GM19240 (cell line): ENCODE measurements at regions not wholly inside any gene's neighbourhood (a gene's known extent, or its start where the extent isn't known, plus 50 kb on each side); places are given as distances from the start of the nearest gene placed in this dataset.
A peak's percentile ranks its signal among the peaks of the same experiment; 100 is the strongest.

Experiments
- DNase-seq: peaks from one replicate; pipeline ENCODE4 v3.0.0; 2011; ENCODE audit warnings: low spot score; ENCODE audit not compliant: insufficient read length

- DNase-seq: no peak
Observed at GRCh38 chr6:121998631-121999030, 400.8 kb upstream of the HSF2 start.

DNA sequence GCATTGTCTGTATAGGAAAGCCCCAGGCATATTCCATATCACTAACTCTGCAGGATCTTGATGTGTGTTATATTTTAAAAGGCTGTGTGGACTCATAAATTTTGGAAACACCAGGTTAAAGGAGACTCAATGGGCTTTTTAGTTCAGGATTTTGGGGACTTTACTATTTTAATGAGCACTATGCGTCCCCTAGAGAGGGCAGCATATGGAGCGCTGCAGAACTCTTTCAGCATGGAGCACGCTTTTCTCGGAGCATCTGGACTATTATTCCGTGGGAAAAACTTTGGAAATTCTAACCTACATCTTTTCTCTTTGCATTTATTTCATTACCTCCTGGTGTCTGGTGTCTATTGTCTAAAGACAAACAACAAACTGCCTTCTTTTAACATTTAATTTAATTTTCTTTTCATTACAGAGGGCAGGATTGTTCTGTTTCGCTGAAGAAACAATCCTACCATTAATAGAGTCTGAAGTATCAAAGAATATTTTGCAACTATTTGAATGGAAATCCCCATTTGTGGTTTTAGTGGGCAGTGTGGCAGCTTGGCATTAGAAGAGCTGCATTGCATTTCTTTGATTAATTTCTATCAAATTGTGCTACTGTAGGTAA, 399.9 kb upstream of the HSF2 start:
- DNase-seq: no peak

- no peak for DNase-seq
Observed at GRCh38 chr6:122005661-122006060, 393.8 kb upstream of the HSF2 start.

GRCh38 chr6:122007339-122007738, 392.1 kb upstream of the HSF2 start:
- DNase-seq: no peak

GRCh38 chr6:122008101-122008999, 391.1 kb upstream of the HSF2 start:
- DNase-seq: no peak

DNA sequence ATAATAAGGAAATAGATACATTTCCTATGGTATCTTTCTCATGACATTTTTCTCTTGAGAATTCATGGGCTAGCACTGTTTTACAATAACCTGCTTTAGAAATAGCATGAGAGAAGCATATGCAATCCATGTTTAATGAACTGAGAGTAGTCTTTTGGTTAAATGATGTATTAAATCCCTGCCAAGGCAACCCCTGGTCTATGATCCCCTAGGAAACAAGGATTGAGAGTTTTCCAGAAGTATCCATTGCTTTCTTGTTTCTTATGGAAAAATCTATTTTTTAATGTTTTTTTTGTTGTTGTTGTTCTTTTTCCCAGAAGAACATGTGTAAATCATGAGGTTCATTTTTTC, 390.5 kb upstream of the HSF2 start:
- DNase-seq: no peak

GRCh38 chr6:122012578-122012977, 386.9 kb upstream of the HSF2 start:
- no peak for DNase-seq

GRCh38 chr6:122014961-122015360, 384.5 kb upstream of the HSF2 start:
- DNase-seq: no peak

DNA sequence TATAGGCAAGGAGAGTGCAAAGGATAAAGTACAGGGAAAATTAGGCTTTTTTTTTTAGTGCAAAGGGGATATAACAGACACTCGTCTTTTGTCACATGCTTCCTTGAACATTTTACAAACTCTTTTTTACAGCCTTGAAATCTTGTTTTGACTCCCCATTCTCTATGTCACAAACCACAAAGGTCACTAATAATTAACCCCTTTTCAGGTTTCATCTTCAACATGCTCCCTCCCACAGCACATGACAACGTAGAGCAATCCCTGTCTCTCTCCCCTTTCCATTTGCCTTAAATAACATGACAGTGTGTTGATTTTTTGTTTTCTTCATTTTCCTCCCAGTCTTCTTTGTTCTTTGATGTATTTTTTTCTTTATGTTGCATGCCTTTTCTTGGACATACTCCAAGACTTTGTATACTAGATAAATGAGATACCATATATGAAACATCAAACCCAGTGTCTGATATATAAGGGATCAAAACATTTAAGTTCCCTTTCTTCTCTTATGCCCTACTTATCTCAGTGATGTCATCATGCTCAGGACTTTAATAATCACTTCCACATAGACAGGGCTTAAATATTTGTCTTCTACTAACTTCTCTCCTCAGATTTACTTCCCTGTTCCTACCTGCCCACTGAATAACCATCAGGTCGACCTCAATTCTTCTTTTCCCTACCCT, 378.7 kb upstream of the HSF2 start:
- no peak for DNase-seq

DNA sequence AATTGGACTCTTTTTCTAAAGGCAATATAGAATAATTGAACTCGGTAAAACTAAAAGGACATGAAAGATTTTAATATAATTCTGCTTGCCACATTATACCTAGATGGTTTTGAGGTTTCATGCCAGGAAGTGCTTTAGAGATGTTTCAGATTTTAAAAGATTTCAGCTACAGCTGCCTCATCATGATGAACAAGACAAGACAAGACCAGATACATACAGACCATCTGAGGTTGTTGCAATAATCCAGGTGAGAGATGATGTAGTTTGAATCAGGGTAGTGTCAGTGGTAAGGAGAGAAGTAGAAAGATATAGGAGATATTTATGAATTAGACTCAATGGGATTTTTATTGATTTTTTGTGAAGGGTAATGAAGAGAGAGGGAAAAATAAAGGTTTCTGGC, 374.3 kb upstream of the HSF2 start:
- no peak for DNase-seq

GRCh38 chr6:122026582-122027369, 372.7 kb upstream of the HSF2 start:
- no peak for DNase-seq

DNA sequence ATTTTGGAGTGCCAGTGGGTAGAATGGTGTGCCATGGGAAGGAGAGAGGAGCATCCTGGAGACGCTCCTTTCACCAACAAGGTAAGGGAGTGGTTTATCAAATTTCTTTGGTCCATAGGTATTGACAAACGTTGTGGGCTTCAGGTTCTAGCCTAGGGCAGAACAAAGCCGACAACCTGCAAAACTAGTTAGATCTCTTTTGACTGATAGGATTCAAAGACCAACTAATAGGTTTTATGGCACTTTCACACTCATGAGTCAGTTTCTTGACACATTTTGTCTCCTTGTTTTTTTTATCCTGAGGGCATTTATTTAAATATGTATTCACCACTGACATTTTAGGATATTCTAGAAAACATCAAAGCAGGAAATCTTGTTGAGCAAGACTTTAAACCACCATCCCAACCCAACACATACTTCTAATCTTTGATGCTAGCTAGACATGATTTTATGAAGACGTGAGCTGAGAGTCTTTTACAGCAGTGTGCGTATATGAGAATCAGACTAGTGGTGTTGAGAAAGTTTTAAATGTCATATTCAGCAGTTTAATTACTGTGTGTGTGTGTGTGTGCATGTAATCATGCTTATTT, 370.4 kb upstream of the HSF2 start:
- no peak for DNase-seq

DNA sequence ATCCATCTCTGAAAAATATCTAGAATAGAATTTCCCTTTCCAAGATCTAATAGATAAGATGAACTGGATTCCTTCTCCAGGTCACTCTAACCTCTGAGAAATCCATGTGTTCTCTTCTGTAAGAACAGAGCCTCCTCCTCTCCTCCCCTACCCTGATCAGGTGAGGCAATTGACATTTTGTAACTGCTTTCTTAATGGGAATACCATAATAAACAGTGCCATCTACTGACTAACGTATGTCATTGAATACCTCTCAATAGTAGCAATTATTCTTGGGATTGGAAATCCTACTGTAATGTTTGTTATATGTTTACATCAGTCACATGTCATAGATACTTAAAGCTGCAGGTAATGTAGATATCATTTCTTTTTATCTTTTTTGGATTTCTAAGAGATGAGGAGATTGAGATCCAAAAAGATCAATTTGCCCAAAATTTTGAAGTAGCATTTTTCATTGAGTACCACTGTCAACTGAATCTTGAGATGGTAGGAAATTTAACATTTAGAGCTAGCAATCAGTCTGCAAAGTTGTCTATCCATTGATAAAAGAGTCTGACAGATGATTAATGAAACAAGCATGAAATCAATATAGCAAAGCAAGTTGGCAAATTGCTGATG, 365.8 kb upstream of the HSF2 start:
- peak; percentile 1 for DNase-seq

DNA sequence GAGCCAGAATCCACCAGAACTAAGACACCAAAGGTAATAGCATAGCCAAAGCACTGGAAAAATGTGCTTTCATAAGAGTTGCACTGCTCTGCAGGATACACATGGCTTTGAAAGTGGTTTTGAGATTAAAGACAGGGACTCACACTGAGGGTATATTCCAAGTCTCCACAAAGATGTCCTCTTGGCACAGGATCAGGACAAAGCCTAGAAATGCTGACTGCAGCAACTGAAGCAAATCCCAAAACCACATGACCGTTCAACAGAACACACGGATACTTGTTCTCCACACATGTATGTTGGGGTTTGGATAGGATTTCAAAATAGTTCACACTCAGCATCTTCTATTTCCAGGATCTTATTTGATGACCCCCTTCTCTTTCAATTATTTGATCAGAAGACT, 364.3 kb upstream of the HSF2 start:
- no peak for DNase-seq

GRCh38 chr6:122040261-122040660, 359.2 kb upstream of the HSF2 start:
- no peak for DNase-seq

DNA sequence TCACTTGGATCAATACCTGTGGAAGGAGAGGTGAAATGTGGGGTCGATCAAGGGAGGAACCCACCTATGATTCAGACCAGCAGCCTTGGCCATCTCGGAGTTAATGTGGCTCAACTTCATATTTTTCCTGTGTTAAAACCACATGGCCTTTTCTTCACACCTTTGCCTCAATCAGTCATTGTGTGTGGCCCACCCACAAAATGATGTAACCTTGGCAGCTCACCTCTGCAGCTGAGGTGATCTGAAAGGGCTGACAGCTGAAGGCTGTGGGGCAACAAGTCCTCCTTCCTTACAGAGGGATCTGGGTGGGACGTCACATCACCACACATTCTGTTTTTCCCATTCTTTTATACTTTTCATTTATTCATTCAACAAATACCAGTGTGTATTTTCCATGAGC, 357.1 kb upstream of the HSF2 start:
- no peak for DNase-seq

DNA sequence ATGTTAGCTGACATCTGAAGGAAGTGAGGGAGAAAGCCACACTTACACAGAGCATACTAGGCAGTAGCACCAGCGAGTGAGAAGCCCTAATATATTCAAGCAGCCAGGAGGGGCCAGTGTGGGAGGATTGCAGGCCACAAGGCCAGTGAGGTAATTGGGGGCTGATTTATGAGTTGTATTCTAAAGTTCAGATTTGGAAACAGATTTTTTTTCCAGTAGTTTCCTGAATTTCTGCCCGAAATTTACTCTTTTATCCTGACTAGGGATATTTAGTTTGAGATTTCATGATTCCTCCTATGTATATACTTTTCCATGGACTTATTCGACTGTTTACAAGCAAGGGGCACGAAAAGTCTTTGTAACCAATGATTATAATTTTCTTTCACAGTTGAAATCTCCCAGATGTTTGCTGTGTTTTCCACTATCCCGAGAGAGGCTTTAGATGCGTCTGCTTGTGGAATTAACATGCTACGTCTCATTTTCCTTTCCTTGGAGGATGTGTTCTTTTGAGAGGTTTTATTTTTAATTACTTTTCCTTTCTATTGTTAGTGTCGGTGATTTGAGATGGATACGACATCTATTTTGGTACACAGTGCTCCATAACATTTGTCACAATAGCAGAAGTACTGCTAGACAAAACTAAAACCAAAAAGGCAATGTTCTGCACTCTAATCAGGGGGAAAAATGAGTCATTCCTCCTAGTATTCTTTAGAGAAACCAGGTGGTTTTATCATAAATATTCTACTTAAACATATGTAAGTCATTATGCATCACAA, 356.3 kb upstream of the HSF2 start:
- no peak for DNase-seq

GRCh38 chr6:122048570-122048969, 350.9 kb upstream of the HSF2 start:
- DNase-seq: no peak

- no peak for DNase-seq
Observed at GRCh38 chr6:122049341-122049740, 350.1 kb upstream of the HSF2 start.

- no peak for DNase-seq
Observed at GRCh38 chr6:122050242-122050755, 349.2 kb upstream of the HSF2 start.
